Right lobe of liver (tissue), 6 donors: ENCODE measurements at regions not wholly inside any gene's neighbourhood (a gene's known extent, or its start where the extent isn't known, plus 50 kb on each side); places are given as distances from the start of the nearest gene placed in this dataset.

Experiments used
- ATAC-seq, 4 donors: fragments of 200-7000 bp; cut with Tn5 transposase; one replicate each; pipeline ENCODE4 v1.9.1; 2020; ENCODE audit warnings: mild to moderate bottlenecking in 4 of 4, moderate library complexity in 4 of 4
- DNase-seq, 3 donors: peaks; one replicate each; pipeline ENCODE4 v3.0.0-alpha.2; 2020
- H3K27ac ChIP-seq, 3 donors: fragments of 200-600 bp; one replicate each; pipeline ENCODE4 v1.8.0; 2022
- H3K27me3 ChIP-seq, 2 donors: fragments of 200-600 bp; one replicate each; pipeline ENCODE4 v1.8.0; 2022
- H3K36me3 ChIP-seq, 4 donors: fragments of 200-600 bp; sonication (generic) in 1 of 4; one replicate each; pipeline versions ENCODE4 v1.5.1 to v1.8.0; 2017 to 2022; ENCODE audit warnings: control low read depth in 1 of 4
- H3K4me1 ChIP-seq, 4 donors: fragments of 200-600 bp; sonication (generic) in 1 of 4; one replicate each; pipeline versions ENCODE4 v1.5.1 to v1.8.0; 2017 to 2022; ENCODE audit warnings: control low read depth in 1 of 4
- H3K4me3 ChIP-seq, 3 donors: fragments of 200-600 bp; one replicate each; pipeline ENCODE4 v1.8.0; 2022
- H3K9me3 ChIP-seq, 4 donors: fragments of 200-600 bp; sonication (generic) in 1 of 4; one replicate each; pipeline versions ENCODE4 v1.5.1 to v1.8.0; 2017 to 2022; ENCODE audit warnings: control low read depth in 1 of 4
- POLR2A ChIP-seq: fragments of 450-650 bp; IDR thresholded peaks from one replicate; pipeline ENCODE4 v1.6.1; 2017; ENCODE audit warnings: antibody characterized with exemption, mild to moderate bottlenecking
- WGBS: methylation state at CpG from one replicate; pipeline ENCODE4 v1.1.6; 2018; ENCODE audit warnings: low coverage, low lambda C conversion rate; ENCODE audit not compliant: insufficient coverage; ENCODE audit errors: missing lambda C conversion rate; 5-methylcytosine and 5-hydroxymethylcytosine counted together
- intact Hi-C, 2 donors: fragments of 100-400 bp; cut with DNase I; formaldehyde crosslinking; loops; one replicate each; pipeline versions ENCODE4 v1.11.2 to v1.14.1; 2022
- TF ChIP-seq, protein P1 (sequence below), 4 donors: fragments of 200-600 bp in 3 of 4; fragments of 450-650 bp in 1 of 4; IDR thresholded peaks; one replicate each; pipeline versions ENCODE4 v1.5.1 to v1.8.0; 2016 to 2022; ENCODE audit warnings: antibody characterized with exemption in 4 of 4, mild to moderate bottlenecking in 2 of 4
- donor health status: DM: no; HTN: yes; CAD: no.
- donor health status: DM: no; HTN: no; CAD: no.
- donor health status: DM: no; HTN: no; CAD: no.
- donor health status: DM: no; HTN: yes; CAD: no.
- donor health status: DM: no; HTN: yes; CAD: no.

DNA sequence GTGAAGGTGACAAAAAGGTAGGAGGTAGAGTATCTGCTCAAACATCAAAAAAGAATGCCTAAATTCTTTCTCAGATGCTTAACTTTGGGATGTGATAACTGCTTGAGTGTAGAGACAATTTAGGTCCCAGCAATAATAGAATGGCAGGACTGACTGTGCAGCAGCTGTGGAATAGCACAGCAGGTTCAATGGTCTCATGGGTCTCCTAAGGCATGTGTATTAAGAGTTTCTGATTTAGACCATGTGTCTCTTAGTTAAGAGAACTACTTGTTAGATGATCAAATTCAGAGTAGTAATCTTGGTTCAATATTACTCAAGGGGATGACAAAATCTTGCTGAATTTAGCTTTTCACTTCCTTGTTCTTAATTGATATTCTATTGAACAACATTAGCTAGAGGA, 72.0 kb downstream of the ALX1 start:
- Histone ChIP-seq H3K9me3 (no peaks in the 10 kb centered on the region), H3K36me3 (no peaks in the 10 kb centered on the region), H3K4me1 (no peaks in the 10 kb centered on the region), H3K27ac (no peak overlapping the region), H3K4me3 (no peak overlapping the region), H3K27me3 (no peaks in the 10 kb centered on the region)
- ATAC-seq = no peak
- no peak for TF ChIP-seq POLR2A
- TF ChIP-seq, protein P1, sequence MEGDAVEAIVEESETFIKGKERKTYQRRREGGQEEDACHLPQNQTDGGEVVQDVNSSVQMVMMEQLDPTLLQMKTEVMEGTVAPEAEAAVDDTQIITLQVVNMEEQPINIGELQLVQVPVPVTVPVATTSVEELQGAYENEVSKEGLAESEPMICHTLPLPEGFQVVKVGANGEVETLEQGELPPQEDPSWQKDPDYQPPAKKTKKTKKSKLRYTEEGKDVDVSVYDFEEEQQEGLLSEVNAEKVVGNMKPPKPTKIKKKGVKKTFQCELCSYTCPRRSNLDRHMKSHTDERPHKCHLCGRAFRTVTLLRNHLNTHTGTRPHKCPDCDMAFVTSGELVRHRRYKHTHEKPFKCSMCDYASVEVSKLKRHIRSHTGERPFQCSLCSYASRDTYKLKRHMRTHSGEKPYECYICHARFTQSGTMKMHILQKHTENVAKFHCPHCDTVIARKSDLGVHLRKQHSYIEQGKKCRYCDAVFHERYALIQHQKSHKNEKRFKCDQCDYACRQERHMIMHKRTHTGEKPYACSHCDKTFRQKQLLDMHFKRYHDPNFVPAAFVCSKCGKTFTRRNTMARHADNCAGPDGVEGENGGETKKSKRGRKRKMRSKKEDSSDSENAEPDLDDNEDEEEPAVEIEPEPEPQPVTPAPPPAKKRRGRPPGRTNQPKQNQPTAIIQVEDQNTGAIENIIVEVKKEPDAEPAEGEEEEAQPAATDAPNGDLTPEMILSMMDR (IDR thresholded peaks at IDR 0.05) = no peak
- DNase-seq = no peak
- intact Hi-C loops = no loop called here

DNA sequence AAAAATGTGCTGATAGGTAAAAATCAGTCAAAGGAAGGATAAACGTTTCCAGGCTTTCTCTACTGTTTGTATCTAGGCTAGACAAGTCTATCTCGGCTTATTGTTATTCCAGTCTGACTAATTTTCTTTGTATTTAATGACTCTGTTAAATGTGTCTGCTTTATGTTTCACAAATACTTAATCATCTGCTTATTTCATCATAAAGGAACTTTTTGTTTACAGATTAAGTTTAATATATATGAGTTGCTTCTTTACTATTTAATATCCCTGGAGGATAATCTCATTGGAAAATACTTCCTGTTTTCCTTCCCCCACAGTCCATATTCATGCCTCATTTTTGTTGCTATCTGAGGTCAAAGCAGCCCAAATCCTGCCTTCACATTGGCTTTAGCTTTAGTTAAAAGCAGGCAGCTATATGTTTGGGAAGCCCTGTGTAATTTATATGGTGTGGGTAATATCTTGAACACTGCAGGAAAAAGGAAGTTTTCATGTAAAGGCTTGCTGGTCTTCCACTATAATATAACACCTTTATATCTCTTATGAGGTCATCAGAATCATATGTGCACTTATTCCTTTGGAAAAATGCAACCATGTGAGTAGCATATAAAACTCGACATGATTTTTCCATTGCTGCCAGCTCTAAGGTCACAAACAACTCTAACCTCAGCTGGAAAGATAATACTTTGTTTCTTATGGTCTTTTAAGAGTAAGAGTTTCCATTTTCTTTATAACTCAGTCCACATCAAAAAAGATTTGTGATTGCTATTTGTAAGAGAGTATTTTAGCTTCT, 76.8 kb downstream of the ALX1 start:
- no peak for TF ChIP-seq POLR2A
- TF ChIP-seq, protein P1 (IDR thresholded peaks at IDR 0.05) = no peak
- no peak for DNase-seq
- 28% methylated on average over 3 of the region's 3 CpGs for WGBS
- Histone ChIP-seq H3K9me3 (no peaks in the 10 kb centered on the region), H3K27ac (no peak overlapping the region), H3K27me3 (no peaks in the 10 kb centered on the region), H3K4me3 (no peak overlapping the region), H3K4me1 (no peaks in the 10 kb centered on the region), H3K36me3 (no peaks in the 10 kb centered on the region)
- intact Hi-C loops = no loop called here
- ATAC-seq = no peak

DNA sequence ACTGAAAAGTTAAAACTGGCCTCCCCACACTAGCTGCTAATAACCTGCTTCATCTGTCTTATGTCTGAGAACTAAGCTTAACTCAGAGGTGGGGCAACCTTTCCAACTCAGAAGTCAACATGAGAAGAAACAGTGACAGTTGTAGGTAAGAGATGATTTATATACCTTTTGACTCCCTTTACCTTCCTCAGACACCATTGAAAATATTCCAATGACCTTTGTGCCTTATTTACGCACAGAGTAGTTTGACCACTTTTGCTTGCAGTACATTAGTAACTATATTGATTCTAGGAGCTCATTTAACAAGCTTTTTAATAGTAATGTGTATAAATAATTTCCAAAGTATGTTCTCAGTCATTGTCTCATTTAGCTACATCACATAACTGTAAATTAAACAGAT, 77.6 kb downstream of the ALX1 start:
- H3K27ac ChIP-seq = no peak overlapping the region
- ATAC-seq (no peak), DNase-seq (no peak)
- no peaks in the 10 kb centered on the region for H3K9me3 ChIP-seq
- H3K4me1 ChIP-seq = no peaks in the 10 kb centered on the region
- H3K4me3 ChIP-seq = no peak overlapping the region
- no peaks in the 10 kb centered on the region for H3K36me3 ChIP-seq
- TF ChIP-seq, protein P1 (IDR thresholded peaks at IDR 0.05) = no peak
- no peak for TF ChIP-seq POLR2A
- H3K27me3 ChIP-seq = no peaks in the 10 kb centered on the region
- intact Hi-C loops = no loop called here
- 57% methylated on average over 1 of the region's 1 CpG for WGBS

DNA sequence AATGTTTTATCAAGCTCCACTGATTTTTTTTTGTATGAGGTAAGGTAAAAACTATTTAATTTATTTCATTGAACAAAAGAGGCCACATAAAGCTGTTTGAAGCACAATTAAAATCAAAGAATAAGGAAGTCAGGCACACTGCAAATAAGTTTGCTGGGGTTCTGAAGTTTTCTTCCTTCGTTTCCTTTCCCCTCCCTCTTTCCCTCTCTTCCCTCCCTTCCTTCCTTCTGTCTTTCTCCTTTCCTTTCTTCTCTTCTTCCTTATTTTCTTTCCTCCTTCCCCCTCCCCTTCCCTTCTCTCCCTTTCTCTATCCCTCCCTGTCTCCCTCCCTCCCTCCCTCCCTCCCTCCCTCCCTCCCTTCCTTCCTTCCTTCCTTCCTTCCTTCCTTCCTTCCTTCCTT, 78.7 kb downstream of the ALX1 start:
- no peak for DNase-seq
- Histone ChIP-seq H3K36me3 (no peaks in the 10 kb centered on the region), H3K9me3 (no peaks in the 10 kb centered on the region), H3K4me3 (no peak overlapping the region), H3K4me1 (no peaks in the 10 kb centered on the region), H3K27ac (no peak overlapping the region), H3K27me3 (no peaks in the 10 kb centered on the region)
- TF ChIP-seq POLR2A = no peak
- TF ChIP-seq, protein P1 (IDR thresholded peaks at IDR 0.05) = no peak
- intact Hi-C loops = no loop called here
- 17% methylated on average over 1 of the region's 1 CpG for WGBS
- no peak for ATAC-seq
